ENCODE measurements at regions not wholly inside any gene's neighbourhood (a gene's known extent, or its start where the extent isn't known, plus 50 kb on each side); places are given as distances from the start of the nearest gene placed in this dataset.

DNA sequence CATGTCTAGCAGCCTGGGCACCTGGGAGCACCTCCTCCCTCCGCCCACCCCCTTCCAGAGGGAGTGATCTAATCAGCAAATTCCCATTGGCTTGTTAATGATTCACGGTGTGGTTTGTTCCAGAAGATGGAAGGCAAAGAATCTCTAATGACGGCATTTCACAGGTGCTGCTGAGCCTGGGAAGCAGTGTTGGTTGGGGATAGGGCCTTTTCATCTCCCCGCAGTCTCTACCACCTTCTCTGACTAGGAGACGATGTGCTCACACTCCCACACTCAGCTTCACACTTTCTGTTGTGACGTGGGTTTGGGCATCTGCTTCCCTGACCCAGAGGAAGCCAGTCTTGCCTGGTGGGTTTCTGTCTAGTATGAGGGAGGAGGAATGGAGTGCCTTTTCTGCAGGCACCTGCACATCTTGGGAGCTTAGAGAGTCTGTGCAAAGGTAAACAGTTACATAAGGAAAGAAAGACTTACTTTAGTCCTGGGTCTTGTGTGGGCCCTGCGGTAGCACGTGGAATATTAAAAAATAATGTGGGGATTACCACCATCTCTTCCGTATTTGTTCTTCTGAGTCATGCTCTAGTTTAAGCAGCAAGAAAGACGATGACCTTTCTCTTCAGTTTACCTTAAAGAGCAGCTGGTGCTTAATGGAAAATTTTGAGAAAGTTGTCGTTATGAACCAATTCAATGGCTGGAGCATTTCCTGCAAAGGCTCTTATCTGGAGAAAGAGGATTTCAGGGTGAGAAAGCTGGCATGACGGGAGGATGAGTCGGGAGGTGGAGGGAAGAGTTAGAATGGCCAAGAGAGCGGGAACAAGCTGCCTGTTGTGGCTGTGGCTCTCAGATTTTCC is 70.6 kb upstream of the ARHGAP5 start:
- DNase-seq (ENCODE audit: low read depth), result no peak
- TF ChIP-seq, protein P1, sequence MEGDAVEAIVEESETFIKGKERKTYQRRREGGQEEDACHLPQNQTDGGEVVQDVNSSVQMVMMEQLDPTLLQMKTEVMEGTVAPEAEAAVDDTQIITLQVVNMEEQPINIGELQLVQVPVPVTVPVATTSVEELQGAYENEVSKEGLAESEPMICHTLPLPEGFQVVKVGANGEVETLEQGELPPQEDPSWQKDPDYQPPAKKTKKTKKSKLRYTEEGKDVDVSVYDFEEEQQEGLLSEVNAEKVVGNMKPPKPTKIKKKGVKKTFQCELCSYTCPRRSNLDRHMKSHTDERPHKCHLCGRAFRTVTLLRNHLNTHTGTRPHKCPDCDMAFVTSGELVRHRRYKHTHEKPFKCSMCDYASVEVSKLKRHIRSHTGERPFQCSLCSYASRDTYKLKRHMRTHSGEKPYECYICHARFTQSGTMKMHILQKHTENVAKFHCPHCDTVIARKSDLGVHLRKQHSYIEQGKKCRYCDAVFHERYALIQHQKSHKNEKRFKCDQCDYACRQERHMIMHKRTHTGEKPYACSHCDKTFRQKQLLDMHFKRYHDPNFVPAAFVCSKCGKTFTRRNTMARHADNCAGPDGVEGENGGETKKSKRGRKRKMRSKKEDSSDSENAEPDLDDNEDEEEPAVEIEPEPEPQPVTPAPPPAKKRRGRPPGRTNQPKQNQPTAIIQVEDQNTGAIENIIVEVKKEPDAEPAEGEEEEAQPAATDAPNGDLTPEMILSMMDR (IDR thresholded peaks at IDR 0.05; ENCODE audit: low read depth, low read length, missing control alignments), result no peak
- H3K4me3 ChIP-seq (ENCODE audit: low read depth, low read length), result no peak overlapping the region

DNA sequence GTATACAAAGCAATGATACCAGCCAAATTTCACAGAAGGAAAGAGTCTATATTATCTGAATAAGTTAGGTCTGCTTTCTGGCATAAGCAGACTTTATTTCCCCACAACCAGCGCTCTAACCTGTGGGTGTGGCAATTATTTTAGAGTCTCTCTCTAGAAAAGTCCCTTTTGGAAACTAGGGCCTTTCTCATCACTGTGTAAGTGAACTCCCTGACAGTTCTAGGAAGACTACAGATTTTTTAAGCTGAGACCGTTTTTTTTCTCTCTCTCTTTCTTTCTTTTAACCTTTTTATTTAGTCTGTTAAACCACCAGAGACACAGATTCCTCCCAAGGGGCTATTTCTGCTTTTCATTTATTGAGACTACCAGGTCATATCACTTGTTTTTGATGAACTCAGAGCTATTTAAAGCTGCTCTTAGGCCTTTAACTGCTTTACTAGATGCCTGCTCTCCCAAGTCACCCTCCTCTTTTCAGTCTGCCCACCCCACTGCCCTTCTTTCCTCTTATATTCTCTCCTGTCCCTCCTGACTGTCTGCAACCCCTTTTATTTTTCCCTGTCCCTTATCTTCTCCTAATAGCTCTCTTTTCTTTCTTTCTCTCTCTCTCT is 69.2 kb upstream of the ARHGAP5 start:
- DNase-seq (ENCODE audit: low read depth), result no peak
- H3K4me3 ChIP-seq (ENCODE audit: low read depth, low read length), result no peak overlapping the region
- TF ChIP-seq, protein P1 (IDR thresholded peaks at IDR 0.05; ENCODE audit: low read depth, low read length, missing control alignments), result no peak

DNA sequence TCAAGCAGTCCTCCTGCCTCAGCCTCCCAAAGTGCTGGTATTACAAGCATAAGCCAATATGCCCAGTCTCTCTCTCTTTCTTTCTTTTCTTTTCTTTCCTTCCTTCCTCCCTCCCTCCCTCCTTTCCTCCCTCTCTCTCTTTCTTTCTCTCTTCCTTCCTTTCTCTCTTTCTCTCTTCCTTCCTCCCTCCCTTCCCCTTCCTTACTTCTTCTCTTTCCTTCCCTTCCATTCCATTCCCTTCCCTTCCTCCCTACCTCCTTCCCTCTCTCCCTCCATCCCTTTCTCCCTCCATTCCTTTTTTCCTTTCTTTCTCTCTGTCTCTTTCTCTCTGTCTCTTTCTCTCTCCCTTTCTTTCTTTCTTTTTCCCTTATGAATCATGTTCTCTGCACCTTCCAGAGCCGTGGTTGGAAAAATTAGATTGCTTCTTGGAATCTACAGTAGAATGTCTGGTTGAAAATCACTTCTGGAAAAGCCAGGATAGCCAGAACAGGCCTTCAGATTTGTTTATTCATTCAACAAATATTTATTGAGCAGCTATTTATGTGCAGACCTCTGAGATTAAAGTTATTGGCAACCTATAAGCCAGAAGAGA is 68.4 kb upstream of the ARHGAP5 start:
- no peak for DNase-seq (ENCODE audit: low read depth)
- no peak overlapping the region for H3K4me3 ChIP-seq (ENCODE audit: low read depth, low read length)
- TF ChIP-seq, protein P1 (IDR thresholded peaks at IDR 0.05; ENCODE audit: low read depth, low read length, missing control alignments), result no peak

DNA sequence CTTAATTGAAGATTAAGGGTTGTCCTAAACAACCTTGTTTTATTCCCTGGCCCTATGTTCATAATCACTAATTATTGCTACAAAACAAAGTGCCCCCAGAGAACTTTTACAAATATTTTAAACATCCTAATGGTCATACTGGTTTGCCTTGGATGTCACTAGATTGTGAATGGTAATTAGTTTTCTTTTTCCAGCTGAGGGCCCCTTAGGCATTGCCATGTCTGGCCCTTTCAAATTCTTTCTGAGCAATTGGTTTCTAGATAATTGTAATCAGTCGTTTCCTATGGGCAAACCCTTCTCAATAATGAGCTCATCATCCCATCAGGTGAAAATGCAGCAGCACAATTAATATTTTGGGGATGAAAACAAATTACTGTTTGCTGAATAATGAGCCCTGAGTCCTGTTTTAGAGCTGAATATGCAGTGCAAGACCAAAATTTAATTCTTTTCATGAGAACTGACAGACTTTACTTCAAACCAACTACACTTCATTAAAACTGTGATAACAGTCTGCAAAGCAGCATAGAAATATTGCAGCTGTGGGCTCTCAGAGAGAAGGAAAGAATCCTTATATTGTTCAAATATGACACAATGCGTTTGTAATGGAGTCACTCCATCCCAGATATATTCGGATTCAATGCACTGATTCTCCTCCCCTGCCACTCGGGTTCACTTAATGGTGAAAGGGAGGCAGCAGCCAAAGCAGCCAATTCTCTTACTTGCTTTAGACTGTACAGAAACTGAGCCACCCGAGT is 67.7 kb upstream of the ARHGAP5 start:
- TF ChIP-seq, protein P1 (IDR thresholded peaks at IDR 0.05; ENCODE audit: low read depth, low read length, missing control alignments), result no peak
- DNase-seq (ENCODE audit: low read depth), result no peak
- H3K4me3 ChIP-seq (ENCODE audit: low read depth, low read length), result no peak overlapping the region

DNA sequence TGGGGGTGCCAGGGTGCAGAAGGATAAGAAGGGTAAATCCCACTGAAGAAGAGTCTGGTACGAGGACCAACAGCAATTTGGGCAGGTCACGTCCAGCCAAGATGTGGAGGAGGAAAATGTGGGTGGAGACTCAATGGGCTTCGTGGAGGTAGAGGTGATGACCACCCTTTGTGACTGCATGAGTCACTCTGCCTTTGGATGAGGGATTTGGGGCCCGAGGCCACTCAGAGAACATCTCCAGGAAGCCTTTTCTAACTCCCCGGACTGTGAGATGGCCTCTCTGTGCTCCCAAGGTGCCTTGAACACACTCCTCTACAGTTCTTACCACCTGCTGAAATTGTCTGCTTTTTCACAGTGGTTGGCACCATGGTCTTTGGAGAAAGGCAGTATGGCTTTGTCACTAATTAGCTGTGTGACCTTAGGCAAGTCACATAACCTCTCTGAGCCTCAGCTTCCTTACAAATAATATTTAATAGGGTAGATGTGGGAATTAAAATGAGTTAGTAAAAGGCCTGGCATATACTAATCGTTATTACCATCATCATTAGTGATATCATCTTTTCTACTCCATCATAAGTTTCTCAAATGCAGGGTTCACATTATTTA is 67.0 kb upstream of the ARHGAP5 start:
- TF ChIP-seq, protein P1 (IDR thresholded peaks at IDR 0.05; ENCODE audit: low read depth, low read length, missing control alignments), result no peak
- H3K4me3 ChIP-seq (ENCODE audit: low read depth, low read length), result no peak overlapping the region
- DNase-seq (ENCODE audit: low read depth), result no peak

DNA sequence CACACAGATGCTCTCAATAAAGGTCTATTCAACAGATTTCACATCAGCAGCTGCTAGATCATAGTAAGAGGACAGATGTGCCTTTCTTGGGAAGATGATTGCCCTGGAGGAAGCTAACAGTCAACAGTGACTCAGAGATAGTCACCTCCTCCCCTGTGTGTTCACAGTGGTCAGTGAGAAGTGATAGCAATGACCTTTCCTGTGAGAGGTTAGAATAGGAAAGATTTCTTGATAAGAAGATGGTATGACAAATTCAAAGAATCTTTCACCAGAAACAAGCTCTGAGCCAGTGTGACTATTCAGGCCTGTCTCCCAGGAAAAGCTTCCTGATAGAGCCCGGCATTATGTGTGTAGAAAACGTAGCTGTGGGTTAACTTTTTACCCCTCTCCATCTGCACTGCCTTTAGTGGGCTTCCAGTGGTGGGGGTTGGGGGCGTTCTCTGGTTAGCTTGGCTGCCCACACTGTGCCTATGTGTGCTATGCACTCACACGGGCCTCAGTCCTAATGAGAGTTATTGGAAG is 66.4 kb upstream of the ARHGAP5 start:
- TF ChIP-seq, protein P1 (IDR thresholded peaks at IDR 0.05; ENCODE audit: low read depth, low read length, missing control alignments), result no peak
- DNase-seq (ENCODE audit: low read depth), result no peak
- no peak overlapping the region for H3K4me3 ChIP-seq (ENCODE audit: low read depth, low read length)
